ENCODE measurements at regions not wholly inside any gene's neighbourhood (a gene's known extent, or its start where the extent isn't known, plus 50 kb on each side); places are given as distances from the start of the nearest gene placed in this dataset.
"Not testable (repeated sequence)": the region's sequence is repeated elsewhere in the genome, so short reads cannot be mapped to it uniquely, and the experiment has no call there.

GRCh38 chr15:24240580-24240979 lies 435.0 kb upstream of the NPAP1 start:
- H3K9me3 ChIP-seq (ENCODE audit: control insufficient read depth, insufficient read depth, low read depth, low read length); POLR2A ChIA-PET: not testable (repeated sequence)

GRCh38 chr15:24259106-24259505 lies 416.5 kb upstream of the NPAP1 start:
- H3K9me3 ChIP-seq (ENCODE audit: control insufficient read depth, insufficient read depth, low read depth, low read length); H3K4me3 ChIP-seq (ENCODE audit: low read depth, low read length); H3K4me1 ChIP-seq (ENCODE audit: control insufficient read depth, insufficient read depth, low read length); POLR2A ChIA-PET; CTCF ChIA-PET; H3K27ac ChIP-seq (ENCODE audit: extremely low read depth, low read depth, low read length); H3K36me3 ChIP-seq (ENCODE audit: control insufficient read depth in 2 of 2, insufficient read depth in 1 of 2, low read length in 2 of 2): not testable (repeated sequence)

More at GRCh38 chr15:24240580-24240979, 435.0 kb upstream of the NPAP1 start:
- H3K27ac ChIP-seq (ENCODE audit: extremely low read depth, low read depth, low read length); CTCF ChIA-PET; H3K36me3 ChIP-seq (ENCODE audit: control insufficient read depth in 2 of 2, insufficient read depth in 1 of 2, low read length in 2 of 2); H3K4me3 ChIP-seq (ENCODE audit: low read depth, low read length); H3K4me1 ChIP-seq (ENCODE audit: control insufficient read depth, insufficient read depth, low read length): not testable (repeated sequence)

DNA sequence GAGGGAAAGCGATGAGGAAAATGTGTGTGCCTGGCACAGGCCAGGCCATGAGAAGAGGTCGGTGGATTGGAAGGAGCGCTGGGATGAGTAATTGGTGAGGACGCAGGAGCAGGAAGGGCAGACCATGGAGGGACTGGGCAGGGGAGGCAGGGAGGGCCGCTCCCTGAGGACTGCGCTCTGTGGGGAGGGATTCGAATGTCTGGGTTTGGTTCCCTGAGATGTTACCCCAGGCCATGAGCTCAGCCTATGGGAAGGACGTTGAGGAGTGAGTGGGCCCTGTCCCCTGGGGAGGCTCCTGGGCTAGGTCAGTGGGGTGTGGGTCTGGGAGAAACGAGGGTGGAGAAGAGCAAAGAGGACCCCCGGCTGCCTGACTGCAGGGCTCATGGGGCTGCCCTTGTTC lies 415.2 kb upstream of the NPAP1 start:
- H3K36me3 ChIP-seq (ENCODE audit: control insufficient read depth in 2 of 2, insufficient read depth in 1 of 2, low read length in 2 of 2); H3K4me3 ChIP-seq (ENCODE audit: low read depth, low read length); H3K9me3 ChIP-seq (ENCODE audit: control insufficient read depth, insufficient read depth, low read depth, low read length); H3K4me1 ChIP-seq (ENCODE audit: control insufficient read depth, insufficient read depth, low read length); CTCF ChIA-PET; POLR2A ChIA-PET; H3K27ac ChIP-seq (ENCODE audit: extremely low read depth, low read depth, low read length): not testable (repeated sequence)

- H3K9me3 ChIP-seq (ENCODE audit: control insufficient read depth, insufficient read depth, low read depth, low read length); H3K36me3 ChIP-seq (ENCODE audit: control insufficient read depth in 2 of 2, insufficient read depth in 1 of 2, low read length in 2 of 2); H3K27ac ChIP-seq (ENCODE audit: extremely low read depth, low read depth, low read length); POLR2A ChIA-PET; CTCF ChIA-PET; H3K4me3 ChIP-seq (ENCODE audit: low read depth, low read length); H3K4me1 ChIP-seq (ENCODE audit: control insufficient read depth, insufficient read depth, low read length): not testable (repeated sequence)
Measured at GRCh38 chr15:24260854-24261253, 414.7 kb upstream of the NPAP1 start.

DNA sequence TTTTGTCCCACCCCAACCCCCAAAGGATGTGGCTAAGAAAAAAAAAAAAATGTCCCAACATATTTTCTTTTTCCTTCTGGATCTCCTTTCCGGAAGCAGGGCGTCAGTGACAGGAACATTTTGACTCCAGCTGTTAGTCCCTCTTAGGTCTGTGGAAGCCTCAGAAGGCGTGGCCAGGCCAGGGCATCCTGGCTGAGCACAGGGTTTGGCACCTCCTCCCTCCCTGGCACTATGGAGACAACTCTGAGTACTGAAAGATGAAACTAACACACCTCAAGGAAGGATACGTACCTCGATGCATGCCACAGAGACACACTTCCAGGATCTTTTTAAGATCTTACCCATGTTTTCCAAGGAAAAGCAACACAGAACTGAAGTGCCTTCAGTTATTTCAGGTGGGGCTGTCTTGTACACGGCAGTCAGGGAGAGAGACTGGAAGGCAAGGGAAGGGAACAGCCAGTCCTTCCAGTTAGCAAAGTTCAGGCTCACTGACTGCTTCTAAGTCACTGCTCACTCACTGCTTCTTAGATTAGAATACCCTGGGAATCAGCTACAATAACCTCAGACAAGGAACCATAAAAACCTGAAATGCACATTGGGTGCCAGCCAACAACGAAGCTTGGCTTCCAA lies 406.9 kb upstream of the NPAP1 start:
- H3K36me3 ChIP-seq (ENCODE audit: control insufficient read depth in 2 of 2, insufficient read depth in 1 of 2, low read length in 2 of 2); H3K27ac ChIP-seq (ENCODE audit: extremely low read depth, low read depth, low read length); CTCF ChIA-PET; H3K4me1 ChIP-seq (ENCODE audit: control insufficient read depth, insufficient read depth, low read length); H3K4me3 ChIP-seq (ENCODE audit: low read depth, low read length); POLR2A ChIA-PET; H3K9me3 ChIP-seq (ENCODE audit: control insufficient read depth, insufficient read depth, low read depth, low read length): not testable (repeated sequence)

GRCh38 chr15:24269166-24269571 lies 406.4 kb upstream of the NPAP1 start:
- Histone ChIP-seq H3K36me3 (ENCODE audit: control insufficient read depth in 2 of 2, insufficient read depth in 1 of 2, low read length in 2 of 2) (no peaks in the 10 kb centered on the region), H3K4me1 (ENCODE audit: control insufficient read depth, insufficient read depth, low read length) (no peaks in the 10 kb centered on the region), H3K4me3 (ENCODE audit: low read depth, low read length) (no peak overlapping the region), H3K9me3 (ENCODE audit: control insufficient read depth, insufficient read depth, low read depth, low read length) (no peaks in the 10 kb centered on the region), H3K27ac (ENCODE audit: extremely low read depth, low read depth, low read length) (no peak overlapping the region)
- no peak for TF ChIP-seq SCRT2 (tag by site-specific recombination; IDR thresholded peaks at IDR 0.05)
- POLR2A ChIA-PET: no interaction called here
- CTCF ChIA-PET: no interaction called here

- Histone ChIP-seq H3K4me3 (ENCODE audit: low read depth, low read length) (no peak overlapping the region), H3K36me3 (ENCODE audit: control insufficient read depth in 2 of 2, insufficient read depth in 1 of 2, low read length in 2 of 2) (no peaks in the 10 kb centered on the region), H3K9me3 (ENCODE audit: control insufficient read depth, insufficient read depth, low read depth, low read length) (no peaks in the 10 kb centered on the region), H3K27ac (ENCODE audit: extremely low read depth, low read depth, low read length) (no peak overlapping the region), H3K4me1 (ENCODE audit: control insufficient read depth, insufficient read depth, low read length) (no peaks in the 10 kb centered on the region)
- CTCF ChIA-PET: no interaction called here
- POLR2A ChIA-PET: no interaction called here
- TF ChIP-seq, protein P1, sequence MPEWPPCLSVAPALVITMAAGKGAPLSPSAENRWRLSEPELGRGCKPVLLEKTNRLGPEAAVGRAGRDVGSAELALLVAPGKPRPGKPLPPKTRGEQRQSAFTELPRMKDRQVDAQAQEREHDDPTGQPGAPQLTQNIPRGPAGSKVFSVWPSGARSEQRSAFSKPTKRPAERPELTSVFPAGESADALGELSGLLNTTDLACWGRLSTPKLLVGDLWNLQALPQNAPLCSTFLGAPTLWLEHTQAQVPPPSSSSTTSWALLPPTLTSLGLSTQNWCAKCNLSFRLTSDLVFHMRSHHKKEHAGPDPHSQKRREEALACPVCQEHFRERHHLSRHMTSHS (tag by site-specific recombination; IDR thresholded peaks at IDR 0.05): no peak
- no peak for TF ChIP-seq MYNN (tag by site-specific recombination; IDR thresholded peaks at IDR 0.05; ENCODE audit: borderline replicate concordance)
- TF ChIP-seq KLF10 (tag by site-specific recombination; IDR thresholded peaks at IDR 0.05): no peak
- no peak for TF ChIP-seq GFI1B (tag by site-specific recombination; IDR thresholded peaks at IDR 0.05)
- no peak for TF ChIP-seq ZNF624 (tag by site-specific recombination; IDR thresholded peaks at IDR 0.05)
Measured at GRCh38 chr15:24269923-24270322, 405.7 kb upstream of the NPAP1 start.

- H3K27ac ChIP-seq (ENCODE audit: extremely low read depth, low read depth, low read length); H3K9me3 ChIP-seq (ENCODE audit: control insufficient read depth, insufficient read depth, low read depth, low read length); CTCF ChIA-PET; H3K4me3 ChIP-seq (ENCODE audit: low read depth, low read length); H3K4me1 ChIP-seq (ENCODE audit: control insufficient read depth, insufficient read depth, low read length); H3K36me3 ChIP-seq (ENCODE audit: control insufficient read depth in 2 of 2, insufficient read depth in 1 of 2, low read length in 2 of 2); POLR2A ChIA-PET: not testable (repeated sequence)
Measured at GRCh38 chr15:24271496-24272244, 403.9 kb upstream of the NPAP1 start.

All from HEK293 (cell line).